HK-2 (cell line): ENCODE measurements at regions not wholly inside any gene's neighbourhood (a gene's known extent, or its start where the extent isn't known, plus 50 kb on each side); places are given as distances from the start of the nearest gene placed in this dataset.

ENCODE experiments used
- DNase-seq: peaks from one replicate; pipeline ENCODE4 v3.0.0-alpha.2; 2018; ENCODE audit not compliant: unreplicated experiment

DNA sequence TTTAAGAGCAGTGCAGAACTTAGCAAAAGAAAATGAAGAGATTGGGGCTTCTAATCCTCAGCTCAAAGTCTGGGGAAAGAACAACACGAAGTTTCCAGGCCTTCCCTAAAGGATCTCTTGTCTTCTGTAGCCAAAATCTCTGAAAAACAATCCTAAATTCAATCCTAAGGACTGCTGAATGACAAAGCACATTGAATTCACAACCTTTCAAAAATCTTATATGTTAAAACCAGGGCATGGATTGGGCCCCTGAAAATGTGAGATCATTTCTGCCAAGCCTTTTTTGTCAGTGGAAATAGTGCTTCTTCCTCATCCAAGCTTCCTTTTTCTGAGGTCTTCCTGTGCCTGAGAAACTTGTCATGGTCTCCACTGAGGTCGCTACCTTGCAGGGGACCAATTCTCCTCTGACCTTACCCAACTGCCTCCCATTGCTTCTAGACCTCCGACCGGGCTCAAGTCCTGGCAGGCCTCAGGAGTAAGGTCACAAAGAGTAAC lies 126.2 kb upstream of the ARID1B start:
- DNase-seq = no peak

GRCh38 chr6:156648616-156649015 lies 128.6 kb upstream of the ARID1B start:
- no peak for DNase-seq

GRCh38 chr6:156647991-156648390 lies 129.2 kb upstream of the ARID1B start:
- DNase-seq = no peak

DNA sequence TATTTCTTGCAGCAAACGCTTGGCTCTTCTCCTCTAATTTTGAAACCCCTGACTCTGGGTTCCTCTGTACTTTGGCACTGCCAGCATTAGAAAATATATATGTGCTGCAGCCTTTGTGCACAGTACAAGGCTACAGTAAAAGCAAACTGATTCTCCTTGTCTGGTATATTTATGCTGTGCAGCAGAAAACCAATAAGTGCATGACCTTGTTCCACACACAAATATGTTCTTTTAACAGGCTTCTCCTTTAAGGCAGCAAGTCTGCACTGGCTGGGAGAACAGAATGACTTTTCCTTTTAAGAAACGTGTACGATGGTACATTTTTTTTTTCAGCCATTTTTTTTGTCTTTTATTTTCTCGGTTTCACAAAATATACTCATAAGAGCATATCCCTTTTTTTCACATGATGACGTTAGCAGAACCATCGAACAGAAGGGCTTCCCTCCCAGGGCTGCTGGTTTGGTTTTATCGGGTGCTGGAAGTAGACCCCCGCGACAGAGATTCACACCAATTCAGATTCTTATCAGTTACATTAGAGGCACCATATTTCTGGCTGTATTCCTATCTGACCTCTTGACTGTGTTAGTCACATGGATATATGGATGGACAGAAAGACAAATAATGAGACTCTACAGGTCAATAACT lies 129.9 kb upstream of the ARID1B start:
- DNase-seq = no peak

- no peak for DNase-seq
These were observed 130.7 kb upstream of the ARID1B start for GRCh38 chr6:156646496-156646895.

DNA sequence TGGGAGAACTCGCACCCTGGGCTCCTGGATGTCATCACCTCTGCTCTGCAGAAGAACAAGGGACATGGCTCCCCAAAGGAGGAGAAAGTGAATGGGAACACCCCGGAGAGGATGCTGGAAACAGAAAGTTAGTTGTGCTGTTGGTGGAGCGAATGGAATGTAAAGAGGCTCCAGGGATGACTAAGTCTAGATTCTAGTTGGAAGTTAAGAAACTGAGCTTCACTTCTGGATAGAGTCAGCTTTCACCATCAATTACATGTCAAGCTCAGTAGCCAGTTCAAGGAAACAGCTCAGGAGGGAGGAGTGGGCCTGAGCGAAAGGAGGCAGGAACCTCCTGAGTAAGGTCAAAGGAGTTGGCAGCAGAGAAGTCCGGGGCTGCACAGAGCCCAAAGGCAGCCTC lies 132.1 kb upstream of the ARID1B start:
- no peak for DNase-seq

GRCh38 chr6:156639009-156639721 lies 138.0 kb upstream of the ARID1B start:
- DNase-seq = no peak

DNA sequence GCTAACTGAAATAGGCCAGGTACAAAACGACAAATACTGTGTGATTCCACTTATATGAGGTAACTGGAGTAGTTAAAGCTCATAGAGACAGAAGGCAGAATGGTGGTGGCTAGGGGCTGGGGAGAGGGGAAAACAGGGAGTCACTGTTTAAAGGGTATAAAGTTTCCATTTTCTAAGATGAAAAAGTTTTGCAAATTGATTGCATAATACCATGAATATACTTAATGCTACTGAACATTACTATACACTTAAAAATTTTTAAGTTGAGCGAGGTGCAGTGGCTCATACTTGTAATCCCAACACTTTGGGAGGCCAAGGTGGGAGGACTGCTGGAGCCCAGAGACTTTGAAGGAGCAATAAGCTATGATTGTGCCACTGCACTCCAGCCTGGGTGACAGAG lies 138.6 kb upstream of the ARID1B start:
- no peak for DNase-seq

DNA sequence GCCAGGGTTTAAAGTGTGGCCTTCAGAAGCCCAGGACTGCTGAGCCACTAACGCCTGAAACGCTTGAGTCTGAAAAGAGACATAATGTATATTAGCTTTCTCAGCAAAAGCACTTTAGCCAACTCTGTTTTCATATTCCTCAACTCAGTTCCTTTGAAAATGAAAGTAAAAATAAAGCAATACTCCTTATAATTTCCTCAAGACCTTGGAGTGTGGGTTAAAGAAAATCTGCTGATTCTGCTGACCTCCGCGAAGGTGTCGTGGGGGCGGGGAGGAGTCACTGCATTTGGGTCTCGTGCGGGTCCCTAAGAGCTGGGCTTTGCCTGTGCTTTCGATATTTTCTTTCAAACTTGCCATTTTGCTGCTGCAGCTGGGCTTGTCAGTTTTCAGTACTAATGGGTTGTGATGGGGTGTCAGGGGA lies 142.2 kb upstream of the ARID1B start:
- no peak for DNase-seq

DNA sequence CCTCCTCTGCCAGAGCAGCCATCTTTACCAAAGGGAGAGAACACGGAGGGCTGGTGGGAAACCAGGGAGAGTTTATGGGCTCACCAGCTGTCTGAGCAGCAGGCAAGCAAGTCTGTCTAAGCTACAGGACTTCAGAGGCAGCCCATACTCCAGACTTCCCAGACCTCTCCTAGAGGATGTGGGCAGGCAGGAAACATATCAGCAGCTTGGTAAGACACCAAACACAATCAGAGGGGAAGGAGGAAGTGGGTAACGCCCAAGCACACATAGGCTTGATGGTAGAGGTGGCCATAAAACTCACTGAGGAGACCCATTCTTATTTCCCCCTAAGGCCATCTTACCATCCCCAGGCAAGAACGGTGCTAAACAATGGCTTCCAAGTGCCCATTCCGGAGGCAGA lies 143.1 kb upstream of the ARID1B start:
- no peak for DNase-seq

- DNase-seq = no peak
These were observed 143.9 kb upstream of the ARID1B start for GRCh38 chr6:156633291-156633690.

GRCh38 chr6:156630613-156631302 lies 146.4 kb upstream of the ARID1B start:
- DNase-seq = no peak

- no peak for DNase-seq
These were observed 148.4 kb upstream of the ARID1B start for GRCh38 chr6:156628805-156629204.

DNA sequence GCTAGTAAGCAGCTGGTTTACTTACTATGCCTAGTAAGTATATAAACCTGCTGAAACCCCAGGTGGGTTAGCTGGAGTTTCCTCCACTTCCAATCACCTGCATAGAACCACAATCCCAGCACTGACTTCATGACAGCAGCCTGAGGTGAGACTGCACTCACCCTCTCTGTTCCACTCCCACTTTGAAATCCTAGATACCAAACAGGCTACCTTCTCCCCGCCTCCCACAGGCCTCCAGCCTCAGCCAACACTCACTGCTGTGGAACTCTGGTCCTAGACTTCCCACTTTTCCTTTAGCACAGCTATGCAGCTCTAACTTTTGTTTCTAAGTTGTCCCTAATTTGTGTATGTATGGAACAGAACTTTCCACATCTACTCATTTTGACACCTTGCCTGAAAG lies 149.7 kb upstream of the ARID1B start:
- no peak for DNase-seq

- no peak for DNase-seq
These were observed 155.0 kb upstream of the ARID1B start for GRCh38 chr6:156622185-156622584.

- DNase-seq = no peak
These were observed 156.8 kb upstream of the ARID1B start for GRCh38 chr6:156620331-156620730.

DNA sequence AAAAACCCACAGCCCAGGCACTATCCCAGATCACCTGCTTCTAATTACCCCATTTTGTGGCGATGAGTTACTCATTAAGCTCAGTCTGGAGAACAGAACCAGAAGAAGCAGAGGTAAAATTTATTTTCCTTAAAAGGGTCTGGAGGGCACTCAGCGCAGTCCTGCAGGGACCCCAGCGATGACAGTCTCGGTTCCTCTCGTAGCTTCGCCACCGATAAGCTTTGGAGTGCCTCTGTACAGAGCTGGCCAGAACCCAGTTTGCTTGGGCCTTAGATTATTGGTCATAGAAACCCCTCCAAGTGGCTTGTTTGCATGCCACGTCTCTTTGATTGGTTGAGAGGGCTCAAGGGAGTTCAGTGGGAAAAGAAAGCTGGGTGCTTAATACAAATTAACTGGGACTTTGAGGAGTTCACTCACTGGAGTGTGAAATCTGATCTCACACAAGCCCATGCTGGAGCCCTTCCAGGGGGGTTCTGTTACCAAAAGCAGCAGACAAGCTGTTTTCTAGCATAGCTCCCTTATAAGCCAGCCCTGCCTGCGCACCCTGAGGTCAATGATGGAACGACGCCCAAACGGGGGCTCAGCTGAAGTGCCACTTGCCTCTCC lies 158.5 kb upstream of the ARID1B start:
- no peak for DNase-seq

- DNase-seq = no peak
These were observed 159.2 kb upstream of the ARID1B start for GRCh38 chr6:156617941-156618340.

DNA sequence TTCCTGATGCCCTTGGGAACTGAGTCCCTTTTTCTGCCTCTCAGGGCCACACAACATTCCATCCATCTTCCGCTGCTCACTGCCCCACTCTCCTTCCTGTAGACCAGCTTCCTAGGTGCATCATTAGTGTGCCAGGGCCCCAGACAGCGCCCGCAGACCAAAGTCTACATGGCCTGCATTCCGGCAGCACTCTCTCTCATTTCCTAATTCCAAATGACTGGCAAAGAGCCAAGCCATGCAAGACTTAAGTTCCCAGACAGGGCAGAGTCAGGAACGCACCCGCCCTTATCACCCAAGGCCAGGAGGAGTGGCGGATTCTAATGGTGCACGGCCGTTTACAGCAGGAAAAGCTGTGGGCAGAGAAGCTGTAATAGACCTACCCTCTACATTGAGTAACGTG lies 159.8 kb upstream of the ARID1B start:
- no peak for DNase-seq

- no peak for DNase-seq
These were observed 160.7 kb upstream of the ARID1B start for GRCh38 chr6:156616495-156616894.

- DNase-seq = no peak
These were observed 163.2 kb upstream of the ARID1B start for GRCh38 chr6:156613996-156614395.

DNA sequence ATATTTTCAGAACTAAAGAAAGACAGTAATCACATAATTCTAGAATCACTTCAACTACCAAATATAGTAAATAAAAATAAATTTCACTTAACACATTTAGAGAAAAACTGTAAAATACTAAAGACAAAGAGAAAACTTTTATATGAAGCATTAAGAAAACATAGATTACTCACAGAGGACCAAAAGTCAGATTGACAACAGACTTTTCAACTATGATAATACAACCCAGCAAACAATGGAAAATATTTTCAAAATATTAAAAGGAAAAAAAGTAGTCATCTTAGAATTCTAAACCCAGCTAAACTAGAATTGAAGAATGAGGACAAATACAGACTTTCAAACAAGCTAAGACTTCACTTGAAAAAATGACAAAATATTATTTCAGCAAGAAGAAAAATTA lies 164.8 kb upstream of the ARID1B start:
- no peak for DNase-seq

- no peak for DNase-seq
These were observed 175.2 kb upstream of the ARID1B start for GRCh38 chr6:156602066-156602385.
